ENCODE measurements at regions not wholly inside any gene's neighbourhood (a gene's known extent, or its start where the extent isn't known, plus 50 kb on each side); places are given as distances from the start of the nearest gene placed in this dataset.

DNA sequence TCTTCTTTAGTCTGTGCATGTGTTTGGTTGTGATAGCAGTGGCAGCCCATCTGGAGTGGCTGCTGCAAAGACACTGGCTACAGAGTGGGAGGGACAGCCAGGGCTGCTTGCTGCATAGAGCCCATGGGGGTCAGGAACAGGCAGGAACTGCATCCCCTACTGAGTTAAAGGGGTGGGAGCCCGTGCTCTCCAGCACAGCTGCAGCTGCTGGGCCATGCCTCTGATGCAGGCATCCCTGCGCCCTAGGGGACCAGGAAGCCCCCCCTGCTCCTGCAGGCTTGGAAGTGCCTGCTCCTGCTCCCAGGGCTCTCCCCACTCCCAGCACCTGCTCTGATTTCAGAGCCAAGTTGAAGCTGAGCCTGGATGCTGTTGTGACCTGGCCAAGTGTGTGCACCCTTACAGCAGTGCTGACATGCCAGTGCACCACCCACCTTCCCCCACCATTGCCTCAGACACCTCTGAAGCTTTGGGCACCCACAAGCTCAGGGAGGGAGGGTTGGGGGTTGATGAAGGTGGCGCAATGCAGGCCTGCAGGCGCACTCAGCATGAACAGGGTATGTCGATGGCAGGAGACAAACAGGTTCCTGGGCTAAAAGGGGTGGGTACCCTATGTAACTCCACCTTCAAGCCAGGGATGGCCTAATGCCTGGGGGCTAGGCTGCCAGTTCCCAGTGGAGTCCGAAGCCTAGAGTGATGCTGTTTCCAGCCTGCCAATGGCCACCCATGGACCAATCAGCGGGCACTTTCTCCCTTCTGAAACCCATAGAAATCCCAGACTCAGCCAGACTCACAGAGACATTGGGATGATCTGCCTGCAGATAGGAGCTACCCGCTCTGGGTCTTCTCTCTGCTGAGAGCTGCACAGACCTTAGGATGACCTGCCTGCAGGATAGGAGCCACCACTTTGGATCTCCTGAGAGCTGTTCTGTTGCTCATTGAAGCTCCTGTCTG, 919.9 kb upstream of the MIR17HG start:
- Histone ChIP-seq H3K27me3 (ENCODE audit: insufficient read depth, low read length) (no peaks in the 10 kb centered on the region), H3K9me3 (ENCODE audit: low read depth, low read length) (peaks cover 5% of the 10 kb centered on the region), H3K4me3 (ENCODE audit: low read length) (no peak overlapping the region), H3K4me1 (ENCODE audit: insufficient read depth, low read length) (no peaks in the 10 kb centered on the region)

- Histone ChIP-seq H3K4me3 (ENCODE audit: low read length) (no peak overlapping the region), H3K4me1 (ENCODE audit: insufficient read depth, low read length) (no peaks in the 10 kb centered on the region), H3K27me3 (ENCODE audit: insufficient read depth, low read length) (no peaks in the 10 kb centered on the region), H3K9me3 (ENCODE audit: low read depth, low read length) (peaks cover 5% of the 10 kb centered on the region)
These were observed 918.8 kb upstream of the MIR17HG start for GRCh38 chr13:90428522-90429210.

GRCh38 chr13:90430127-90430526, 917.4 kb upstream of the MIR17HG start:
- Histone ChIP-seq H3K27me3 (ENCODE audit: insufficient read depth, low read length) (no peaks in the 10 kb centered on the region), H3K4me3 (ENCODE audit: low read length) (no peak overlapping the region)

GRCh38 chr13:90436697-90437096, 910.8 kb upstream of the MIR17HG start:
- no peak overlapping the region for H3K4me3 ChIP-seq (ENCODE audit: low read length)
- H3K27me3 ChIP-seq (ENCODE audit: insufficient read depth, low read length) = no peaks in the 10 kb centered on the region
- no peaks in the 10 kb centered on the region for H3K9me3 ChIP-seq (ENCODE audit: low read depth, low read length)
- no peaks in the 10 kb centered on the region for H3K4me1 ChIP-seq (ENCODE audit: insufficient read depth, low read length)

More at GRCh38 chr13:90430127-90430526, 917.4 kb upstream of the MIR17HG start:
- no peaks in the 10 kb centered on the region for H3K4me1 ChIP-seq (ENCODE audit: insufficient read depth, low read length)
- peaks cover 5% of the 10 kb centered on the region for H3K9me3 ChIP-seq (ENCODE audit: low read depth, low read length)

DNA sequence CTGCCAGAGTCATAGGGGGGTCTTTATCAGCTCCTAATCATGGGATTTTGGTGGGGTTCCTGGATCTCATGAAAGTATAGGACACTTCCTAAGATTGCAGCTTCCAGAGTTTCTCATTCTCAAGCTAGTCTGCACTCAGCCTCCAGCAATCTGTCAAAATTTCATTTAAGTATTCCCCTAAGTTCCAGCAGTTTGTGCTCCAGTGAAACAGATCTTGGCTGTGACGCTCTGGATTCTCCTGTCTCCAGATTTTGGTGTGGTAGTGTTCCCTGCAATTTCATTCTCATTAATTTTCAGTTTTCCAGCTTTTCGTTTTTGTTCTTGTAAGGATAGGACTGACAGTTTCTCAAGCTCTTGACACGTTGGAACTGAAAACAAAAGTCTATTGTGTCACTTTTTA, 908.9 kb upstream of the MIR17HG start:
- Histone ChIP-seq H3K9me3 (ENCODE audit: low read depth, low read length) (no peaks in the 10 kb centered on the region), H3K27me3 (ENCODE audit: insufficient read depth, low read length) (no peaks in the 10 kb centered on the region), H3K4me3 (ENCODE audit: low read length) (no peak overlapping the region), H3K4me1 (ENCODE audit: insufficient read depth, low read length) (no peaks in the 10 kb centered on the region)

GRCh38 chr13:90443268-90443667, 904.2 kb upstream of the MIR17HG start:
- Histone ChIP-seq H3K9me3 (ENCODE audit: low read depth, low read length) (no peaks in the 10 kb centered on the region), H3K4me1 (ENCODE audit: insufficient read depth, low read length) (no peaks in the 10 kb centered on the region), H3K4me3 (ENCODE audit: low read length) (no peak overlapping the region), H3K27me3 (ENCODE audit: insufficient read depth, low read length) (no peaks in the 10 kb centered on the region)

DNA sequence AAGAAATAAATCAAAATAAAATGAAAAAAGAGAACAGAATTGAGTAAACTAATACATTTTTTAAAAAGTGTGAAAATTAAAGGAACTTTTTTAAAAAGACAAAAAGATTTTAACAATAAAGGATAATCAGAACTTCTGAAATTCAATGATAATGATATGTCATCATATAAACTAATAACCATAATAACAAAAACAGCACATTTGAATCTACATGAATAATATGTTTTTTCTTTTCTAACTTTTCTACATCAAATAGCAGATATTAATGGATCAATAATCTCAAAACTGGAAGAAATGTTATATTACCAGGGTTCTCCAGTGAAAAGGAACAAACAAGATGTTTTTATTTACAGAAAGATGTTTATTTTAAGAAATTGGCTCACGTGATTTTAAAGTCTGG, 903.3 kb upstream of the MIR17HG start:
- no peaks in the 10 kb centered on the region for H3K4me1 ChIP-seq (ENCODE audit: insufficient read depth, low read length)

DNA sequence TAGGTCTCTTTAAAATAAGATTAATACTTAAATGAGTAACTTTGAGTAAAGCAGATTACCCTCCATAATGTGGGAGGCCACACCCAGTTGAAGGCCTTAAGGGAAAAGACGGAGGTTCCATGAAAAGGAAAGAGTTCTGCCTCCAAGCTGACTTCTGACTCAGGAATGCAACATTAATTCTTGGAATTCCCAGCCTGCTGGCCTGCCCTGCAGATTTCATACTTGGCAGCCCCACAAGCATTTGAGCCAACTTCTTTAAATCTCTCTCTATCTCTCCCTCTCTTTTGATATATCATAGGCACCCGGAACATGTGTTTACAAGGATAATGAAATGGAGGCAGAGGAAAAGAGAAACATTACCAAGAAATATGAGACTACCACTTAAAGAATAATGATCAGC, 902.3 kb upstream of the MIR17HG start:
- Histone ChIP-seq H3K9me3 (ENCODE audit: low read depth, low read length) (no peaks in the 10 kb centered on the region), H3K4me1 (ENCODE audit: insufficient read depth, low read length) (no peaks in the 10 kb centered on the region), H3K27me3 (ENCODE audit: insufficient read depth, low read length) (no peaks in the 10 kb centered on the region), H3K4me3 (ENCODE audit: low read length) (no peak overlapping the region)

More for the DNA sequence above, 903.3 kb upstream of the MIR17HG start:
- Histone ChIP-seq H3K4me3 (ENCODE audit: low read length) (no peak overlapping the region), H3K9me3 (ENCODE audit: low read depth, low read length) (no peaks in the 10 kb centered on the region), H3K27me3 (ENCODE audit: insufficient read depth, low read length) (no peaks in the 10 kb centered on the region)

GRCh38 chr13:90447034-90447733, 900.3 kb upstream of the MIR17HG start:
- H3K9me3 ChIP-seq (ENCODE audit: low read depth, low read length) = no peaks in the 10 kb centered on the region
- H3K4me3 ChIP-seq (ENCODE audit: low read length) = no peak overlapping the region
- H3K27me3 ChIP-seq (ENCODE audit: insufficient read depth, low read length) = no peaks in the 10 kb centered on the region
- H3K4me1 ChIP-seq (ENCODE audit: insufficient read depth, low read length) = no peaks in the 10 kb centered on the region

- no peaks in the 10 kb centered on the region for H3K9me3 ChIP-seq (ENCODE audit: low read depth, low read length)
- H3K27me3 ChIP-seq (ENCODE audit: insufficient read depth, low read length) = no peaks in the 10 kb centered on the region
- H3K4me3 ChIP-seq (ENCODE audit: low read length) = no peak overlapping the region
- H3K4me1 ChIP-seq (ENCODE audit: insufficient read depth, low read length) = no peaks in the 10 kb centered on the region
These were observed 899.8 kb upstream of the MIR17HG start for GRCh38 chr13:90447734-90448101.

DNA sequence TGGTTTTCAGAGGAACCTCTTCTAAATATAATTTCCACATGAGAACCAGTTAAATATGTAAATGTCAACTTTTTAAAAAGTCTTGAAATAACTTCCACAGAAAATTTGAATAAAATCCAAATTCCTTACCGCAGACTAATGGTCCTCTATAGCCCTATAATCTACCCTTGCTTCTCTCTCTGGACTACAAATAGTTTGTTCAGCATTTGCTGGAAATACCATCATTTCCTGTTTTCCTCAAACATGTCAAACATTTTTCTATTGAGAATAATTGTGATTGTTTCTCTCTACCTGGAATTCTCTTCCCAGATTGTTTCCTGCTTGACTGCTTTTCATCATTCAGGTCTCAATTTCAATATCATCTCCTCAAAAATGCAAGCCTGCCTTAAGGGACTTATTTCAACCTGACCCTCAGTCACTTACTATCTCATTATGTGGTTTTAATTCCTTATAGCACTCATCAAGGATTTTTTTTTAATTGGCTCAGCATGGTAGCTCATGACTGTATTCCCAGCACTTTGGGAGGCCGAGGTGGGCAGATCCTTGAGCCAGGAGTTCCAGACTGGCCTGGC, 898.9 kb upstream of the MIR17HG start:
- Histone ChIP-seq H3K4me1 (ENCODE audit: insufficient read depth, low read length) (no peaks in the 10 kb centered on the region), H3K4me3 (ENCODE audit: low read length) (no peak overlapping the region), H3K9me3 (ENCODE audit: low read depth, low read length) (no peaks in the 10 kb centered on the region), H3K27me3 (ENCODE audit: insufficient read depth, low read length) (no peaks in the 10 kb centered on the region)

DNA sequence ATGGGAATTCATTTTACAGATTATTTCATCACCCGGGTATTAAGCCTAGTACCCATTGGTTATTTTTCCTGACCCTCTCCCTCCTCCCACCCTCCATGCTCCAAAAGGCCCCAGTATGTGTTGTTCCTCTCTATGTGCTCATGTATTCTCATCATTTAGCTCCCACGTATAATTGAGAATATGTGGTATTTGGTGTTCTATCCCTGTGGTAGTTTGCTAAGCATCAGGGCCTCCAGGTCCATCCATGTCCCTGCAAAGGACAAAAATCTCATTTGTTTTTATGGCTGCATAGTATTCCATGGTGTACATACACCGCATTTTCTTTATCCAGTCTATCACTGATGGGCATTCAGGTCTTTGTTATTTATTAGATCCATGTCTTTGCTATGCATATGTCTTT, 894.1 kb upstream of the MIR17HG start:
- Histone ChIP-seq H3K9me3 (ENCODE audit: low read depth, low read length) (no peaks in the 10 kb centered on the region), H3K4me3 (ENCODE audit: low read length) (no peak overlapping the region)

GRCh38 chr13:90454002-90454636, 893.4 kb upstream of the MIR17HG start:
- no peaks in the 10 kb centered on the region for H3K4me1 ChIP-seq (ENCODE audit: insufficient read depth, low read length)
- H3K4me3 ChIP-seq (ENCODE audit: low read length) = no peak overlapping the region
- no peaks in the 10 kb centered on the region for H3K27me3 ChIP-seq (ENCODE audit: insufficient read depth, low read length)
- no peaks in the 10 kb centered on the region for H3K9me3 ChIP-seq (ENCODE audit: low read depth, low read length)

More for the DNA sequence above, 894.1 kb upstream of the MIR17HG start:
- Histone ChIP-seq H3K4me1 (ENCODE audit: insufficient read depth, low read length) (no peaks in the 10 kb centered on the region), H3K27me3 (ENCODE audit: insufficient read depth, low read length) (no peaks in the 10 kb centered on the region)

- H3K9me3 ChIP-seq (ENCODE audit: low read depth, low read length) = no peaks in the 10 kb centered on the region
- no peaks in the 10 kb centered on the region for H3K27me3 ChIP-seq (ENCODE audit: insufficient read depth, low read length)
- H3K4me1 ChIP-seq (ENCODE audit: insufficient read depth, low read length) = no peaks in the 10 kb centered on the region
- H3K4me3 ChIP-seq (ENCODE audit: low read length) = no peak overlapping the region
These were observed 892.4 kb upstream of the MIR17HG start for GRCh38 chr13:90455067-90455466.

Data from mononuclear cell (primary cell).